HG03378 (cell line): ENCODE measurements at regions not wholly inside any gene's neighbourhood (a gene's known extent, or its start where the extent isn't known, plus 50 kb on each side); places are given as distances from the start of the nearest gene placed in this dataset.

Experiments used
- ATAC-seq: cut with Tn5 transposase; IDR thresholded peaks from one replicate; pipeline ENCODE4 v1.9.1; 2021; ENCODE audit warnings: mild to moderate bottlenecking, moderate library complexity; ENCODE audit not compliant: unreplicated experiment

DNA sequence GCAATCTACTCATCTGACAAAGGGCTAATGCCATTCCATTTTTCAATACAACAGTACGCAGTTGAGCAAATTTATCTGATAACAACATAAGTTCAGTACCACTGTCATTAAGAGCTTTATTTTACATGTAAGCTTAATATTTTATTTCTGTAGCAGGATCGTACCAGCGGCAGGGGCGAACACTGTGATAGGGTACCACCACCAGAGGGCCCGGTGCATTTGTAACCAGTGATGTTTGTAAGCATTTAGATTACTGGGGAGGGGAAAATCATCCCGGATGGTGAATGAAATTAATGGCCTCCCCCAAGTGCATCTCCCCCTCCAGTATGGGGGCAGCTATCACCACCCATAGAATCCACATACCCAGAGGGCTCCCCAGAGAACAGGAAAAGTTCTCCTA, 179.0 kb downstream of the ADGRA3 start:
- ATAC-seq = no peak

GRCh38 chr4:22334155-22334554, 181.7 kb downstream of the ADGRA3 start:
- ATAC-seq = no peak

DNA sequence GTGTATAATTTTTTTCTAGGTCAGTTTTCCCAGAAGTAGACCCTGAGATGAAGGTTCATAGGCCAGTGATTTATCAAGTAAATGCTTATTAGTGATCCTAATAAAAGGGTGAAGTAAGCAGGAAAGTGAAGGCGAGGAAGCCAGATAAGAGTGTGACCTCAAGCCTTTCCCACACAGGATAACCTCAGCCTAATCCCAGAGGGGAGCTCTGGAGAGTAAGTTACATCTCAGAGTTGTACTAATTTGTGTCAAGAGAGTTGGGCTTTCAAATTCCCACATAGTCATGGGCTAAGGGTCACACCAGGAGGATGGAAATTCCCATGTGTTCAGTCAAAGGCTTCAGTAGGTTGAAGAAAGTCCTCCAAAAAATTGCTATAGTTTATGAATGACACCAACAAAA, 191.4 kb downstream of the ADGRA3 start:
- no peak for ATAC-seq

GRCh38 chr4:22323691-22324090, 192.2 kb downstream of the ADGRA3 start:
- ATAC-seq = no peak

GRCh38 chr4:22322996-22323395, 192.9 kb downstream of the ADGRA3 start:
- ATAC-seq = no peak

- ATAC-seq = no peak
These were observed 200.2 kb downstream of the ADGRA3 start for GRCh38 chr4:22315628-22316027.

GRCh38 chr4:22313976-22314375, 201.9 kb downstream of the ADGRA3 start:
- ATAC-seq = no peak

DNA sequence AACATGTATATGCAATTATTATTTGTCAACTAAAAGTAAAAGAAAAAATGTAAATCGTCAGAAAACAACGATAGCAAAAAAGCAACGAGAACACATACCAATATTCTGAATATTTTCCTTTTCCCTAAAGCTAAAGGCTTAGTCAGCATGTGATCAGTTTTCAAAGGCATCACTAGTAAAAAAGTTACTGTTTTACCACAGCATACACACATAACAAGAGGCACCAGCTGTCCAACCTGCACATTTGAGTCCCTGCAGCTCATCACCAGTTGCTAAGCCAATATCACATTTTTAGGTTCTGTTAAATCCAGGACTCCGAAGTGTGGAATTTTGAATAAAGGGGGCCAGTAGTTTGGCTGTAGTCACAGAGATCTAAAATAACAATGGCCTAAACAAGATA, 203.8 kb downstream of the ADGRA3 start:
- ATAC-seq = no peak

DNA sequence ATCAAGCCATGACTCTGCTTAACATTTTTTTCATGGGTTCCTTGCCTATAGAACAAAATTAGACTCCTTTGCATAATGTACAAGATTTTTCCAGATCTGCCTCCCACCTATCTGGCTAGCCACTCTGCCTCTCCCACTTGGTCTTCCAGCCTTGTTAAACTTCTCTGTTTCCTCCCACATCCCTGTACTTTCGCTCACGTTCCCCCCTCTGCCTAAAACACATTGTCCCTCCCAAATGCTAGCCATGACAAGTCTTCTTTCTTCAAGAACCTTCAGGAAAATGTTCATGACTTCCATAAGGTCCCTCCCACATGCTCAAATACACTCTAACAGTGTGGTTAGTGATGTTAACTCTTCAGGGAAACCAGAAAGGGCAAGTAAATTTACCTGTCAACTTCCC, 214.6 kb downstream of the ADGRA3 start:
- ATAC-seq = no peak

DNA sequence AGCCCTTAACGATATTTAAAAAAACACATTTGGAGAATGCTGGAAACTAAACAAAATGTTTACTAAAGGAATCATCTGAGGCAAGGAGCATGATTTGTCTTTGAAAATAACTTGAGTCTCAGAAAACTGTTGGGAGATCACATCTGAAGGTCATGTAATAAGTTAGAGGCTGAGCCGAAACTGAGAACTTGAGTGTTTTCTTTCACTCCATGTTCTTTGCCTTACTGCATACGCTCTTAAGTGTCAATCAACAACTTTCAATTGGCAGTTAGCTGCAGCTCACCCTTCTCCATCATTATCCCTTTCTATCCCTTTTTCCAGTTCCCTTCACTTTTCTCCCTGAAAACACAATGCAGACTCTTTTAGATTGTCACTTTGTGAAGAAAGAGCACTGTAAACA, 216.2 kb downstream of the ADGRA3 start:
- ATAC-seq = no peak

- ATAC-seq = no peak
These were observed 228.2 kb downstream of the ADGRA3 start for GRCh38 chr4:22287631-22288030.

- no peak for ATAC-seq
These were observed 247.4 kb downstream of the ADGRA3 start for GRCh38 chr4:22268350-22269025.

GRCh38 chr4:22264261-22264660, 251.6 kb downstream of the ADGRA3 start:
- ATAC-seq = no peak

DNA sequence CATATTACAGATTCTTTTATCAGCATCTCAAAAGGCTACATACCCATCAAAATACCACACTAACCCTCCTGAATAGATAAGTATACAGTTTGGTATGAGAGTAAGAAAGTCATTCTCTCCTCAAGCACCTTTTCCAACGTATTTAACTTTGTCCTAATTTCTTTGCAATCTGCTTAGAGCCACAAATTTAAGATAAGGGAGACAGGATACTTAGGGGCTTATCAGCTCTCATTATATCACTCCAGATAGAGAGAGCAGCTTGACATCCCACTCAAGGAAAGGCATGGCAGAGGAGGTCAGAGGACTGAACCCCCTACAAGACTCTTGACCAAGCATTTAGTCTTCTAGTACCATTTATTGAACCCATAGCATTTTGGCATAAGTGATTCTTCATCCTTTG, 262.4 kb downstream of the ADGRA3 start:
- no peak for ATAC-seq

DNA sequence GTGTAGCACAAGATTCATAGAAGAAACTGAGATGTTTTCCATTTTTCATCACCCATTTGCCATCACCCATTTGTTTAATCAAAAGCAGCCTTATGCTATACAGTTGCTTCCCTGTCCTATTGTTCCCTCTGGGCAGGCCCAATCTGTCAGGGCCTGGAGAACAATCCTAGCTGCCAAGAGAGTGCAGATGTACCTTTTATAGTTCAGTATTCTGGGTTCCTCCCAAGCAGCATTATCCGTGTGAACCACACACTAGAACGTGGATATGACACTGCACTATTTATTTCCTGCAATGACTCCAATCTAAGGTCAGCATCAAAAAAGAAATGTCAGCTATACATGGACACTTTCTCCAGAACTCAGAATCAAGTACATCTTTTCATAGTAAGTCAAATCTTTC, 269.0 kb downstream of the ADGRA3 start:
- ATAC-seq = no peak

DNA sequence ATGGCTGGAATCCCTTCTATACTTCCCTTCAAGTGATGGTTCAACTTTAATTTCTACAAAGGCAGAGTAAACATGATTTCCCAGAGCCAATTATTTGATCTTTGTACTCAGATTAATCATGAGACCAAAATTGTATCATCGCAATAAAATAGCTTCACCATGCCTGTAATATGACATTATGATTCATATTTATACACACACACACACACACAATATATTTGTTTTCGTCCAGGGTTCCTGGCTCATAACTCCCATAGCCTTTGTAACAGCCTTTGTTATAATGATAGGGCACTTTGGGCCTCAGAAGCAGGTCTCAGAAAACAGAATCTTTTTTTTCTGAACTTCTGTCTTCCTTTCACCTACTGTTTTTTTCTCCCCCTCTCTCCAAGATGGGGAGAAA, 270.6 kb downstream of the ADGRA3 start:
- ATAC-seq = no peak

GRCh38 chr4:22241415-22241814, 274.5 kb downstream of the ADGRA3 start:
- ATAC-seq = no peak

GRCh38 chr4:22240814-22241213, 275.1 kb downstream of the ADGRA3 start:
- ATAC-seq = no peak

DNA sequence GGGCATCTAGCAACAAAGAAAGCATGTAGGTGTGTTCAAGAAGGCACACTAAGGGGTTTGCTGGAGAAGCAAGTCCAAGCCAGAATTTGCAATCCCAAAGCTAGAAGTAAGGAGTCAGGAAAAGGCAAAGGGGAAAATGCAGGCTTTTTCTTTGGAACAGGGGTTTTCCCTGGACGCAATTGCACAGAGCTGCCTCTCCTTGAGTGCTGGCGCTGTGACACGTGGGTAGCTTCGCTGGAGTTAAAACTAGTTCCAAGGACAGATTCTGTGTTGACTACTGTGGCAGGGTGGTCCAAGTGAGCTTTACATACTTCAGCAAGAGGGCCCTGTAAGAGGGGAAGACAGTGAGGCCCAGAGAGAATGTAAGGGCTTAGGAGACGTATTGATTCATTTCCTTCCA, 277.1 kb downstream of the ADGRA3 start:
- no peak for ATAC-seq

DNA sequence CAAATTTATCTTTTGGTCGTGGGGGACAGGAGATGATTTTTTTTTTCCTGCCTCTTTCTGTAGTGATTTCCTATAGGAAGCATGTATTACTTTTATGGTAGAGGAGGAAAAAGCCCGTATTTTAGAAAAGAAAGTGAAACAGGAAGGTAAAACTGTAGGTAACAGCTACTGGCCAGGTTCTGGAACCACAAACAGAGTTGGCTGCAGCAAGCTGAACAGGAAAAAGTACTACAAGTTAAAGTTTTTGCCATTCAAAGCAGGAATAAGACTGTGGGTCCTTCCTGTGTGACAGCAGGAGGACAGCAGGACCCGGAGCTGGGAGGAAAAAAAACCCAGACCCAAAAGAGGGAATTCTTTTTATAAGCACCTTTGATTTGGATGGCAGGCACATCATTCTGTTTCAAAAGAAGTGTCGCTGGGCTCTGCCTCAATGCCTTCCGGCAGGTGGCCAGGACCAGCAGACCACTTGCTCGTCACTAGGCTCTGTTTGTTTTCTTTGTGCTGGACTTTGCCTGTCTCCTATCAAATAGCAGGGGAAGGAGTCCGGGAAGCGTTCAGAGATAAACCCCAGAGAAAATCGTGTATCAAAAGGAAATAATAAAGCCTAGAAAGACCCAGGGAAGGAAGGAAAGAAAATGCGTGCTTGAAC, 277.9 kb downstream of the ADGRA3 start:
- no peak for ATAC-seq

GRCh38 chr4:22237155-22237751, 278.6 kb downstream of the ADGRA3 start:
- no peak for ATAC-seq

GRCh38 chr4:22235698-22236097, 280.2 kb downstream of the ADGRA3 start:
- no peak for ATAC-seq
